ENCODE measurements at regions not wholly inside any gene's neighbourhood (a gene's known extent, or its start where the extent isn't known, plus 50 kb on each side); places are given as distances from the start of the nearest gene placed in this dataset.

DNA sequence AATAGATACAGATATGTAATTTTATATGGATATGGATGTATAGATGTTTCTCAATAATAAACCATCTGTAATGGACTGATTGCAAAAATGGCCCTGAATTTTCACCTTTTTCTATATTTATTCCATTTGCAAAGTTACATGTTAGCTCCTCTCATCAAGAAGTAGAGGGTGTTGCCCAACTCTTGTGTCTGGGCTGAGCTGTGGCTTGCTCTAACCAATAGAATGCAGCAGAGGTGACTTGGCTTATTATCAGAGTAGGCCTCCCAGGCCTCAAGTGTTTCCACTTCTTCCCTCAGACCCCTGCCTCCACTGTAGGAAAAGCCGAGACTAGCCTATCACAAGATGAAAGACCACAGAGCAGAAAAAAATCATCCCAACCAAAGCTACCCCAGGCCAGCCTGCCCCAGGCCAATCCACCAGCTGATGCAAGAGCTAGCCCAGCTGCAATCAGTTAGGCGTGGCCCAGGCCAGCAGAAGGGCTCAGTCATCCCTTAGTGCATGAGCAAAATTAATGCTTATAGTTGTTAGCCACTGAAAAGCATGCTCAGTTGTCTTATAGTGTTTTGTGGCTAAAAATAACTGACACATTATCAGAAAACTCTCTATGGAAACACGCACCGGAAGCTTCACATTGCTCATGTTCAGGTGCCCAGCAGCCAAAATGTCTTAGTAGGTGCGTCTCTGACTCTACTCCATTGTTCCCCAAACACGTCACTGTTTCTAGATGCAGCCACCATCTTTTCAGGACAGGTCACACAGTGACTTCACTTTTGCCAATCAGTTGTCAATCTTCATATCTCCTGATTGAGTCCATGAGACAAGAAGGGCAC is 464.0 kb downstream of the FBXO15 start:
- Histone ChIP-seq H3K4me2 (ENCODE audit: low read length) (no peak overlapping the region), H3K79me2 (ENCODE audit: insufficient read depth, low read length) (no peaks in the 10 kb centered on the region), H3K9ac (ENCODE audit: low read length) (no peak overlapping the region), H3K4me1 (ENCODE audit: control insufficient read depth in 1 of 2, insufficient read depth in 2 of 2, low read length in 2 of 2) (no peaks in the 10 kb centered on the region), H4K20me1 (ENCODE audit: insufficient read depth) (no peaks in the 10 kb centered on the region), H2AFZ (ENCODE audit: low read depth, low read length, poor library complexity, severe bottlenecking) (no peak overlapping the region), H3K9me2 (ENCODE audit: insufficient read depth) (no peaks in the 10 kb centered on the region), H3K27me3 (ENCODE audit: insufficient read depth, low read length) (no peaks in the 10 kb centered on the region), H3K4me3 (replicated peaks in 1 of 2; ENCODE audit: low read depth in 1 of 2, low read length in 2 of 2) (no peak overlapping the region), H3K9me3 (ENCODE audit: control insufficient read depth in 1 of 2, insufficient read depth in 1 of 2, low read depth in 1 of 2, low read length in 2 of 2) (peaks cover 8 to 22% of the 10 kb centered on the region in 2 experiments; a peak in 2 of 4 replicates), H3K36me3 (ENCODE audit: control insufficient read depth in 1 of 2, insufficient read depth in 2 of 2, low read length in 2 of 2) (no peaks in the 10 kb centered on the region), H3K27ac (ENCODE audit: low read depth, low read length) (no peak overlapping the region)
- CTCF ChIA-PET, result no interaction called here
- intact Hi-C loops (cut with micrococcal nuclease), result no loop called here
- POLR2A ChIA-PET, result no interaction called here
- no peak for TF ChIP-seq FOSL1 (IDR thresholded peaks at IDR 0.05; ENCODE audit: low read depth)
- no peak for TF ChIP-seq YY1 (IDR thresholded peaks at IDR 0.05; ENCODE audit: extremely low read depth, insufficient replicate concordance, low read depth, low read length)
- no peak for TF ChIP-seq EZH2 (IDR thresholded peaks at IDR 0.05)
- TF ChIP-seq POLR2A (IDR thresholded peaks at IDR 0.05; ENCODE audit: borderline replicate concordance, extremely low read depth, insufficient read depth, insufficient read length), result no peak
- TF ChIP-seq SRF (IDR thresholded peaks at IDR 0.05; ENCODE audit: low read depth), result no peak
- TF ChIP-seq ZBTB33 (IDR thresholded peaks at IDR 0.05; ENCODE audit: extremely low read depth, insufficient replicate concordance, low read length), result no peak
- no peak for TF ChIP-seq CBX3 (IDR thresholded peaks at IDR 0.05; ENCODE audit: low read depth)
- no peak for TF ChIP-seq SP1 (IDR thresholded peaks at IDR 0.05; ENCODE audit: low read depth)
- TF ChIP-seq EGR1 (IDR thresholded peaks at IDR 0.05; ENCODE audit: low read depth), result no peak
- TF ChIP-seq, protein P1, sequence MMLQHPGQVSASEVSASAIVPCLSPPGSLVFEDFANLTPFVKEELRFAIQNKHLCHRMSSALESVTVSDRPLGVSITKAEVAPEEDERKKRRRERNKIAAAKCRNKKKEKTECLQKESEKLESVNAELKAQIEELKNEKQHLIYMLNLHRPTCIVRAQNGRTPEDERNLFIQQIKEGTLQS (IDR thresholded peaks at IDR 0.05), result no peak
- TF ChIP-seq SIN3A (IDR thresholded peaks at IDR 0.05; ENCODE audit: low read depth), result no peak
- no peak for TF ChIP-seq JUND (IDR thresholded peaks at IDR 0.05)
- no peak for TF ChIP-seq POLR2AphosphoS5 (IDR thresholded peaks at IDR 0.05; ENCODE audit: low read depth, low read length)
- no peak for TF ChIP-seq EZH2phosphoT487 (IDR thresholded peaks at IDR 0.05; ENCODE audit: borderline replicate concordance)
- no peak for TF ChIP-seq ELF1 (IDR thresholded peaks at IDR 0.05; ENCODE audit: borderline replicate concordance, low read depth)
- TF ChIP-seq ZFX (IDR thresholded peaks at IDR 0.05), result no peak
- no peak for TF ChIP-seq MAX (IDR thresholded peaks at IDR 0.05)
- no TSS peak for BruUV-seq (replicated peaks)
- RAD21 ChIA-PET (ENCODE audit: low non-redundant PET in 1 of 2, low total read pairs in 2 of 2, uncharacterized antibody in 2 of 2, unreplicated experiment in 2 of 2), result no interaction called here
- no peak for DNase-seq (ENCODE audit: low read depth, low spot score)
- ATAC-seq, result no peak
